ENCODE measurements at regions not wholly inside any gene's neighbourhood (a gene's known extent, or its start where the extent isn't known, plus 50 kb on each side); places are given as distances from the start of the nearest gene placed in this dataset.

GRCh38 chr6:142548566-142548965, 246.8 kb downstream of the ADGRG6 start:
- TF ChIP-seq TARDBP (IDR thresholded peaks at IDR 0.05) = no peak
- no peak for TF ChIP-seq FOXM1 (IDR thresholded peaks at IDR 0.05; ENCODE audit: borderline replicate concordance)
- no peak for TF ChIP-seq ARNT (IDR thresholded peaks at IDR 0.05)

Measured in HEK293T (cell line).